BE2C (cell line): ENCODE measurements at regions not wholly inside any gene's neighbourhood (a gene's known extent, or its start where the extent isn't known, plus 50 kb on each side); places are given as distances from the start of the nearest gene placed in this dataset.

Experiments
- DNase-seq: peaks from one replicate; pipeline ENCODE4 v3.0.0-alpha.2; 2020
- H3K27me3 ChIP-seq: fragments of 250-450 bp; sonication (Bioruptor Pico); 2 replicates; pipeline ENCODE4 v1.5.1; 2020; ENCODE audit warnings: mild to moderate bottlenecking
- H3K36me3 ChIP-seq: fragments of 250-450 bp; sonication (Bioruptor Pico); 2 replicates; pipeline ENCODE4 v1.5.1; 2020; ENCODE audit warnings: mild to moderate bottlenecking
- H3K4me1 ChIP-seq: fragments of 250-450 bp; sonication (Bioruptor Pico); 2 replicates; pipeline ENCODE4 v1.5.1; 2020
- H3K4me3 ChIP-seq: 2 replicates; pipeline ENCODE4 v1.5.1; 2011; ENCODE audit warnings: low read depth, low read length
- H3K9me3 ChIP-seq: fragments of 250-450 bp; sonication (Bioruptor Pico); 2 replicates; pipeline ENCODE4 v1.5.1; 2020
- CTCF ChIP-seq: IDR thresholded peaks from 2 replicates; pipeline ENCODE4 v1.5.1; 2012; ENCODE audit warnings: mild to moderate bottlenecking, low read depth, low read length

GRCh38 chr14:99037777-99038430, 234.1 kb downstream of the BCL11B start:
- H3K4me3 ChIP-seq = no peak overlapping the region
- no peaks in the 10 kb centered on the region for H3K4me1 ChIP-seq
- no peaks in the 10 kb centered on the region for H3K36me3 ChIP-seq
- DNase-seq = no peak
- H3K9me3 ChIP-seq = no peaks in the 10 kb centered on the region
- TF ChIP-seq CTCF = no peak
- H3K27me3 ChIP-seq = 0 out of 2 replicates have a peak, but pooled peaks cover 6% of the 10 kb centered on the region

GRCh38 chr14:99038431-99038820, 233.6 kb downstream of the BCL11B start:
- DNase-seq = no peak
- H3K36me3 ChIP-seq = no peaks in the 10 kb centered on the region
- no peak for TF ChIP-seq CTCF

GRCh38 chr14:99039331-99040041, 232.5 kb downstream of the BCL11B start:
- H3K36me3 ChIP-seq = no peaks in the 10 kb centered on the region
- 0 out of 2 replicates have a peak, but pooled peaks cover 6% of the 10 kb centered on the region for H3K27me3 ChIP-seq
- TF ChIP-seq CTCF = no peak
- H3K4me3 ChIP-seq = no peak overlapping the region
- no peaks in the 10 kb centered on the region for H3K9me3 ChIP-seq
- H3K4me1 ChIP-seq = no peaks in the 10 kb centered on the region
- no peak for DNase-seq

More at GRCh38 chr14:99038431-99038820, 233.6 kb downstream of the BCL11B start:
- Histone ChIP-seq H3K4me1 (no peaks in the 10 kb centered on the region), H3K9me3 (no peaks in the 10 kb centered on the region), H3K27me3 (0 out of 2 replicates have a peak, but pooled peaks cover 6% of the 10 kb centered on the region), H3K4me3 (no peak overlapping the region)

GRCh38 chr14:99040052-99040451, 231.9 kb downstream of the BCL11B start:
- H3K4me1 ChIP-seq = no peaks in the 10 kb centered on the region
- no peaks in the 10 kb centered on the region for H3K9me3 ChIP-seq
- TF ChIP-seq CTCF = no peak
- H3K36me3 ChIP-seq = no peaks in the 10 kb centered on the region
- H3K4me3 ChIP-seq = no peak overlapping the region
- no peak for DNase-seq
- H3K27me3 ChIP-seq = 0 out of 2 replicates have a peak, but pooled peaks cover 6% of the 10 kb centered on the region

- TF ChIP-seq CTCF = no peak
- no peak overlapping the region for H3K4me3 ChIP-seq
- no peaks in the 10 kb centered on the region for H3K4me1 ChIP-seq
- no peaks in the 10 kb centered on the region for H3K36me3 ChIP-seq
- H3K9me3 ChIP-seq = no peaks in the 10 kb centered on the region
- DNase-seq = no peak
- H3K27me3 ChIP-seq = 0 out of 2 replicates have a peak, but pooled peaks cover 2% of the 10 kb centered on the region
These were observed 231.3 kb downstream of the BCL11B start for GRCh38 chr14:99040711-99041110.

- Histone ChIP-seq H3K4me3 (no peak overlapping the region), H3K27me3 (no peaks in the 10 kb centered on the region), H3K9me3 (no peaks in the 10 kb centered on the region), H3K36me3 (no peaks in the 10 kb centered on the region), H3K4me1 (no peaks in the 10 kb centered on the region)
- DNase-seq = no peak
- no peak for TF ChIP-seq CTCF
These were observed 230.7 kb downstream of the BCL11B start for GRCh38 chr14:99041141-99041819.
